Trophoblast cell (in vitro differentiated cells and primary cell): ENCODE measurements at regions not wholly inside any gene's neighbourhood (a gene's known extent, or its start where the extent isn't known, plus 50 kb on each side); places are given as distances from the start of the nearest gene placed in this dataset.
"Not testable (repeated sequence)": the region's sequence is repeated elsewhere in the genome, so short reads cannot be mapped to it uniquely, and the experiment has no call there.

Experiments
- DNase-seq, 2 donors: peaks; one replicate each; pipeline ENCODE4 v3.0.0-alpha.2; 2016
- H2AFZ ChIP-seq: 2 replicates; pipeline ENCODE4 v1.6.1; 2013; ENCODE audit warnings: low read length, moderate library complexity, mild to moderate bottlenecking; ENCODE audit not compliant: insufficient read depth, poor library complexity
- H2AK5ac ChIP-seq: 2 replicates; pipeline ENCODE4 v1.6.1; 2013; ENCODE audit warnings: mild to moderate bottlenecking, low read length
- H2BK120ac ChIP-seq: 2 replicates; pipeline ENCODE4 v1.6.1; 2013; ENCODE audit warnings: low read length, mild to moderate bottlenecking, moderate library complexity; ENCODE audit not compliant: insufficient read depth, poor library complexity
- H2BK12ac ChIP-seq: 2 replicates; pipeline ENCODE4 v1.6.1; 2013; ENCODE audit warnings: mild to moderate bottlenecking, low read length, moderate library complexity
- H2BK5ac ChIP-seq: 2 replicates; pipeline ENCODE4 v1.6.1; 2013; ENCODE audit warnings: low read length, low read depth, moderate library complexity, mild to moderate bottlenecking; ENCODE audit not compliant: poor library complexity
- H3K14ac ChIP-seq: 2 replicates; pipeline ENCODE4 v1.6.1; 2013; ENCODE audit warnings: mild to moderate bottlenecking, low read length
- H3K18ac ChIP-seq: 2 replicates; pipeline ENCODE4 v1.6.1; 2013; ENCODE audit warnings: mild to moderate bottlenecking, low read length
- H3K23ac ChIP-seq: 2 replicates; pipeline ENCODE4 v1.6.1; 2013; ENCODE audit warnings: low read length
- H3K27ac ChIP-seq: 2 replicates; pipeline ENCODE4 v1.5.1; 2013; ENCODE audit warnings: low read depth, mild to moderate bottlenecking, inconsistent platforms, low read length, moderate library complexity
- H3K27me3 ChIP-seq: 2 replicates; pipeline ENCODE4 v1.6.1; 2013; ENCODE audit warnings: inconsistent platforms, mild to moderate bottlenecking, low read length, moderate library complexity; ENCODE audit not compliant: insufficient read depth
- H3K36me3 ChIP-seq, 2 experiments: 1 replicate in 1 of 2; 2 replicates in 1 of 2; pipeline ENCODE4 v1.6.1; 2013; ENCODE audit warnings: low read length in 2 of 2, mild to moderate bottlenecking in 2 of 2, moderate library complexity in 1 of 2; ENCODE audit not compliant: insufficient read depth in 2 of 2, control insufficient read depth in 1 of 2
- H3K4ac ChIP-seq: 2 replicates; pipeline ENCODE4 v1.6.1; 2013; ENCODE audit warnings: low read depth, mild to moderate bottlenecking, low read length, moderate library complexity
- H3K4me1 ChIP-seq, 2 experiments: 1 replicate in 1 of 2; 2 replicates in 1 of 2; pipeline ENCODE4 v1.6.1; 2013; ENCODE audit warnings: low read length in 2 of 2, mild to moderate bottlenecking in 2 of 2, moderate library complexity in 1 of 2; ENCODE audit not compliant: insufficient read depth in 2 of 2, control insufficient read depth in 1 of 2
- H3K4me2 ChIP-seq: 2 replicates; pipeline ENCODE4 v1.6.1; 2013; ENCODE audit warnings: inconsistent platforms, mild to moderate bottlenecking, low read length, moderate library complexity
- H3K4me3 ChIP-seq: 2 replicates; pipeline ENCODE4 v1.5.1; 2013; ENCODE audit warnings: mild to moderate bottlenecking, low read depth, low read length, inconsistent platforms
- H3K79me1 ChIP-seq: one replicate; pipeline ENCODE4 v1.6.1; 2013; ENCODE audit warnings: low read length
- H3K79me2 ChIP-seq: 2 replicates; pipeline ENCODE4 v1.6.1; 2013; ENCODE audit warnings: low read length, mild to moderate bottlenecking; ENCODE audit not compliant: control insufficient read depth, insufficient read depth, poor library complexity
- H3K9ac ChIP-seq: 2 replicates; pipeline ENCODE4 v1.6.1; 2013; ENCODE audit warnings: mild to moderate bottlenecking, low read length
- H3K9me3 ChIP-seq: 2 replicates; pipeline ENCODE4 v1.6.1; 2013; ENCODE audit warnings: low read depth, mild to moderate bottlenecking, control low read depth, inconsistent platforms, low read length; ENCODE audit not compliant: insufficient read depth
- H4K12ac ChIP-seq: 2 replicates; pipeline ENCODE4 v1.6.1; 2013; ENCODE audit warnings: low read depth, mild to moderate bottlenecking, low read length, moderate library complexity
- H4K8ac ChIP-seq: 2 replicates; pipeline ENCODE4 v1.6.1; 2013; ENCODE audit warnings: low read depth, mild to moderate bottlenecking, low read length, moderate library complexity
- H4K91ac ChIP-seq: one replicate; pipeline ENCODE4 v1.6.1; 2013; ENCODE audit warnings: low read depth, mild to moderate bottlenecking, low read length, moderate library complexity
- WGBS: extraction: QIAGEN DNeasy Blood & Tissue Kit; methylation state at CpG from one replicate; pipeline ENCODE4 v1.1.7; 2013; ENCODE audit warnings: missing lambda C conversion rate; ENCODE audit not compliant: insufficient read length, insufficient coverage; ENCODE audit errors: extremely low coverage; 5-methylcytosine and 5-hydroxymethylcytosine counted together

DNA sequence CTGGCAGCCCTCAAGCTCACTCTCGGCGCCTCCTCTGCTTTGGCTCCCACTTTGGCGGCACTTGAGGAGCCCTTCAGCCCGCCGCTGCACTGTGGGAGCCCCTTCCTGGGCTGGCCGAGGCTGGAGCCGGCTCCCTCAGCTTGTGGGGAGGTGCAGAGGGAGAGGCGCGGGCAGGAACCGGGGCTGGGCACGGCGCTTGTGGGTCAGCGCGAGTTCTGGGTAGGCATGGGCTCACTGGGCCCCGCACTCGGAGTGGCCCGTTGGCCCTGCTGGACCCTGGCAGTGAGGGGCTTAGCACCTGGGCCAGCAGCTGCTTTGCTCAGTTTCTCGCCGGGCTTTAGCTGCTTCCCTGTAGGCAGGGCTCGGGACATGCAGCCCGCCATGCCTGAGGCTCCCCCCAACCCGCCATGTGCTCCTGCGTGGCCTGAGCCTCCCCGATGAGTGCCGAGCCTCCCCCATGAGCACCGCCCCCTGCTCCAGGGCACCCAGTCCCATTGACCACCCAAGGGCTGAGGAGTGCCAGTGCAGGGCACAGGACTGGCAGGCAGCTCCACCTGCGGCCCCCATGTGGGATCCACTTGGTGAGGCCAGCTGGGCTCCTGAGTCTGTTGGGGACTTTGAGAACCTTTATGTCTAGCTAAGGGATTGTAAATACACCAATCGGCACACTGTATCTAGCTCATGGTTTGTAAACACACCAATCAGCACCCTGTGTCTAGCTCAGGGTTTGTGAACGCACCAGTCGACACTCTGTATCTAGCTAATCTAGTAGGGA, 101.5 kb upstream of the DRD5 start:
- DNase-seq = no peak
- no peak overlapping the region for H2BK12ac ChIP-seq
- no peak overlapping the region for H4K91ac ChIP-seq
- H3K4ac ChIP-seq = no peak overlapping the region
- no peaks in the 10 kb centered on the region for H3K36me3 ChIP-seq
- H3K79me2 ChIP-seq = no peaks in the 10 kb centered on the region
- no CpG with 5 or more reads among the region's 30 CpGs for WGBS
- no peak overlapping the region for H2BK120ac ChIP-seq
- H4K8ac ChIP-seq = no peak overlapping the region
- H2AK5ac ChIP-seq = no peak overlapping the region
- H3K23ac ChIP-seq = no peak overlapping the region
- no peak overlapping the region for H3K27ac ChIP-seq
- H3K18ac ChIP-seq = no peak overlapping the region
- H2AFZ ChIP-seq = no peak overlapping the region
- H3K9me3 ChIP-seq = no peaks in the 10 kb centered on the region
- no peak overlapping the region for H4K12ac ChIP-seq
- no peaks in the 10 kb centered on the region for H3K27me3 ChIP-seq
- no peaks in the 10 kb centered on the region for H3K4me1 ChIP-seq
- no peaks in the 10 kb centered on the region for H3K79me1 ChIP-seq
- H3K14ac ChIP-seq = no peak overlapping the region
- no peak overlapping the region for H3K4me3 ChIP-seq
- H3K9ac ChIP-seq = no peak overlapping the region
- H2BK5ac ChIP-seq = no peak overlapping the region
- no peak overlapping the region for H3K4me2 ChIP-seq

DNA sequence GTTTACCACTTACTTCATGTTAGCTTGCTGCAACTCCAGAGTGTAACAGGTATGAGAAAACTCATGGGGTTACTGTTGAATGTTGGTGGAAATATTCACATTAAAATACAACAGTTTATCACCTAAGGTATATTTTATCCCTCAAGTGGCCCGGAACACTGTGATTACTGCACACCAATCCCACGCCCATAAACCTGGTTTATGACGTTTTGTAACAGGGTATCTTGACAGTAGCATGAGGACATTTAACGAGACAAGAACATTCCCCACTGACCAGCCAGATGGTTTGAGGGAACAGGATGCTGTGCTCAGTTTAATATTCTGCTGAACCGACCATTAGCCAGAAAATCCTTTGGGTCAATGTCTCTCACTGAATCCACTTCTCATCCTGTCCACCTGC, 98.3 kb upstream of the DRD5 start:
- H3K4me3 ChIP-seq, H3K79me2 ChIP-seq, H2BK12ac ChIP-seq, DNase-seq, H4K12ac ChIP-seq, H3K9me3 ChIP-seq, H2AFZ ChIP-seq, H4K91ac ChIP-seq, H3K4me2 ChIP-seq, H3K27me3 ChIP-seq, H3K36me3 ChIP-seq, H3K79me1 ChIP-seq, H2BK120ac ChIP-seq, H3K14ac ChIP-seq, H2BK5ac ChIP-seq, H3K4me1 ChIP-seq, H3K23ac ChIP-seq, H3K27ac ChIP-seq, H3K18ac ChIP-seq, H3K9ac ChIP-seq, H4K8ac ChIP-seq, H3K4ac ChIP-seq, H2AK5ac ChIP-seq: not testable (repeated sequence)
- WGBS = no CpG with 5 or more reads among the region's 5 CpGs

DNA sequence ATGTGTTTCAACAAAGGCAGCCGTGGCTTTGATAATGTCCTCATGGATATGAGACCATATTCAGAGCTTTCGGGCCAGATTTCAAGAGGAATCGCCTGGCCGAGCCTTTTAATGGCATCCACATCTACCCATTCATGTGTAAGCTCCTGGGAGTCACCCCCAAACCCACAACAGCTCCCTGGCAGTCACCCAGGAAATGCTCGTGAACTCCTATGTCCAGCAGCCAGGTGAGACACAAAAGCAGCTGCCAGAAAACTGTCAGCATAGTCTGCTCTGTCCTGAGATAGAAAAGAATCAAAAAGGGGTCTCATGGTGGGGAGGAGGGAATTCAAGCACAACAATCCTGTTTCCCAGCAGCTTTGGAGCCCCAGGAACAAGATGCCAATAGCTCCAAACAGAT, 96.4 kb upstream of the DRD5 start:
- no CpG with 5 or more reads among the region's 5 CpGs for WGBS
- not testable (repeated sequence) for H2AK5ac ChIP-seq, H4K12ac ChIP-seq, H3K4me2 ChIP-seq, H3K4ac ChIP-seq, H3K4me1 ChIP-seq, H3K4me3 ChIP-seq, DNase-seq, H2BK12ac ChIP-seq, H4K91ac ChIP-seq, H3K79me1 ChIP-seq, H3K9me3 ChIP-seq, H2AFZ ChIP-seq, H2BK120ac ChIP-seq, H3K18ac ChIP-seq, H2BK5ac ChIP-seq, H3K27me3 ChIP-seq, H3K14ac ChIP-seq, H4K8ac ChIP-seq, H3K23ac ChIP-seq, H3K36me3 ChIP-seq, H3K79me2 ChIP-seq, H3K27ac ChIP-seq, H3K9ac ChIP-seq

DNA sequence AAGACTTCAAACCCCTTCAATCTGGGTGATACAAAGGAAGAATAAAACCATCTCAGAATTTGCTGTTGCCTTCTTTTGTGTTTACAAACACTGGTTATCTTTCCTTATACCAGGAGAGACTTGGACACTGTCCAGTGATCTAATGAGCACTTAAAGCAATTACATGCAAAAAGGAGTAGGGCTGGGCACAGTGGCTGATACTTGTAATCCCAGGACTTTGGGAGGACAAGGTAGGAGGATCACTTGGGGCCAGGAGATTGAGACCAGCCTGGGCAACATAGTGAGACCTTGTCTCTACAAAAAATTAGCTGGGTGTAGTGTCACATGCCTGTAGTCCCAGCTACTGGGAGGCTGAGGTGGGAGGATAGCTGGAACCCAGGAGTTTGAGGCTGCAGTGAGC, 95.7 kb upstream of the DRD5 start:
- Histone ChIP-seq H3K79me1 (no peaks in the 10 kb centered on the region), H3K18ac (no peak overlapping the region), H2BK5ac (no peak overlapping the region), H4K12ac (no peak overlapping the region), H3K27ac (no peak overlapping the region), H3K4me1 (no peaks in the 10 kb centered on the region), H2AK5ac (no peak overlapping the region), H3K14ac (no peak overlapping the region), H4K91ac (no peak overlapping the region), H3K4me3 (no peak overlapping the region), H2AFZ (no peak overlapping the region), H3K4me2 (no peak overlapping the region), H4K8ac (no peak overlapping the region), H3K23ac (no peak overlapping the region), H2BK120ac (no peak overlapping the region), H3K79me2 (no peaks in the 10 kb centered on the region), H3K27me3 (no peaks in the 10 kb centered on the region), H3K36me3 (no peaks in the 10 kb centered on the region), H3K4ac (no peak overlapping the region), H3K9me3 (no peaks in the 10 kb centered on the region), H3K9ac (no peak overlapping the region), H2BK12ac (no peak overlapping the region)
- no peak for DNase-seq
